Stimulated activated CD8-positive, alpha-beta memory T cell treated with anti-CD3 and anti-CD28 coated beads, Interleukin-7, amount 100 ng/mL, for 48 hours (primary cell): ENCODE measurements at regions not wholly inside any gene's neighbourhood (a gene's known extent, or its start where the extent isn't known, plus 50 kb on each side); places are given as distances from the start of the nearest gene placed in this dataset.
"Not testable (repeated sequence)": the region's sequence is repeated elsewhere in the genome, so short reads cannot be mapped to it uniquely, and the experiment has no call there.

Experiments used
- DNase-seq, 2 donors: peaks; one replicate each; pipeline ENCODE4 v3.0.0-alpha.2; 2020; ENCODE audit warnings: low read depth in 1 of 2; ENCODE audit errors: extremely low read depth in 1 of 2

- no peak for DNase-seq
These were observed 60.5 kb downstream of the DSEL start for GRCh38 chr18:67455890-67456501.

GRCh38 chr18:67453901-67454300 is 62.6 kb downstream of the DSEL start:
- no peak for DNase-seq

- no peak for DNase-seq
These were observed 64.6 kb downstream of the DSEL start for GRCh38 chr18:67451960-67452359.

GRCh38 chr18:67451101-67451500 is 65.4 kb downstream of the DSEL start:
- not testable (repeated sequence) for DNase-seq

- DNase-seq = no peak
These were observed 82.5 kb downstream of the DSEL start for GRCh38 chr18:67433971-67434370.

- DNase-seq = no peak
These were observed 83.7 kb downstream of the DSEL start for GRCh38 chr18:67432806-67433205.

- DNase-seq = no peak
These were observed 87.7 kb downstream of the DSEL start for GRCh38 chr18:67428805-67429204.

- no peak for DNase-seq
These were observed 88.4 kb downstream of the DSEL start for GRCh38 chr18:67428158-67428557.

- DNase-seq = no peak
These were observed 90.0 kb downstream of the DSEL start for GRCh38 chr18:67426486-67426885.

- no peak for DNase-seq
These were observed 90.8 kb downstream of the DSEL start for GRCh38 chr18:67425672-67426071.

GRCh38 chr18:67421651-67422050 is 94.9 kb downstream of the DSEL start:
- DNase-seq = no peak

- peak in 1 of 2 donors; percentile 3 for DNase-seq
These were observed 98.5 kb downstream of the DSEL start for GRCh38 chr18:67417864-67418523.

- DNase-seq = no peak
These were observed 105.4 kb downstream of the DSEL start for GRCh38 chr18:67411116-67411515.

- DNase-seq = no peak
These were observed 106.1 kb downstream of the DSEL start for GRCh38 chr18:67410075-67411070.

- no peak for DNase-seq
These were observed 108.3 kb downstream of the DSEL start for GRCh38 chr18:67408240-67408639.

GRCh38 chr18:67406714-67407113 is 109.8 kb downstream of the DSEL start:
- no peak for DNase-seq

GRCh38 chr18:67402543-67402942 is 114.0 kb downstream of the DSEL start:
- no peak for DNase-seq

- DNase-seq = no peak
These were observed 115.9 kb downstream of the DSEL start for GRCh38 chr18:67400502-67401117.

GRCh38 chr18:67386032-67386431 is 130.5 kb downstream of the DSEL start:
- no peak for DNase-seq

GRCh38 chr18:67385455-67385854 is 131.1 kb downstream of the DSEL start:
- DNase-seq = no peak

GRCh38 chr18:67384057-67384456 is 132.5 kb downstream of the DSEL start:
- DNase-seq = peak in 1 of 2 donors; percentile 1
